ENCODE measurements at regions not wholly inside any gene's neighbourhood (a gene's known extent, or its start where the extent isn't known, plus 50 kb on each side); places are given as distances from the start of the nearest gene placed in this dataset.
"Not testable (repeated sequence)": the region's sequence is repeated elsewhere in the genome, so short reads cannot be mapped to it uniquely, and the experiment has no call there.

- TF ChIP-seq CTCF (IDR thresholded peaks at IDR 0.05; ENCODE audit: insufficient read depth, low read depth, low read length, missing control alignments), result no peak
- no peak for DNase-seq (ENCODE audit: low read depth)
- H3K4me3 ChIP-seq (ENCODE audit: low read depth, low read length), result no peak overlapping the region
Observed at GRCh38 chr6:93644611-93645010, 225.3 kb upstream of the EPHA7 start.

GRCh38 chr6:93639126-93639525, 219.8 kb upstream of the EPHA7 start:
- no peak for TF ChIP-seq CTCF (IDR thresholded peaks at IDR 0.05; ENCODE audit: insufficient read depth, low read depth, low read length, missing control alignments)
- no peak for DNase-seq (ENCODE audit: low read depth)
- no peak overlapping the region for H3K4me3 ChIP-seq (ENCODE audit: low read depth, low read length)

GRCh38 chr6:93636987-93637664, 217.8 kb upstream of the EPHA7 start:
- DNase-seq (ENCODE audit: low read depth); H3K4me3 ChIP-seq (ENCODE audit: low read depth, low read length): not testable (repeated sequence)

GRCh38 chr6:93624408-93624807, 205.0 kb upstream of the EPHA7 start:
- DNase-seq (ENCODE audit: low read depth), result no peak
- TF ChIP-seq CTCF (IDR thresholded peaks at IDR 0.05; ENCODE audit: insufficient read depth, low read depth, low read length, missing control alignments), result no peak
- H3K4me3 ChIP-seq (ENCODE audit: low read depth, low read length), result no peak overlapping the region

GRCh38 chr6:93621442-93621841, 202.1 kb upstream of the EPHA7 start:
- no peak overlapping the region for H3K4me3 ChIP-seq (ENCODE audit: low read depth, low read length)
- no peak for TF ChIP-seq CTCF (IDR thresholded peaks at IDR 0.05; ENCODE audit: insufficient read depth, low read depth, low read length, missing control alignments)
- DNase-seq (ENCODE audit: low read depth), result no peak

DNA sequence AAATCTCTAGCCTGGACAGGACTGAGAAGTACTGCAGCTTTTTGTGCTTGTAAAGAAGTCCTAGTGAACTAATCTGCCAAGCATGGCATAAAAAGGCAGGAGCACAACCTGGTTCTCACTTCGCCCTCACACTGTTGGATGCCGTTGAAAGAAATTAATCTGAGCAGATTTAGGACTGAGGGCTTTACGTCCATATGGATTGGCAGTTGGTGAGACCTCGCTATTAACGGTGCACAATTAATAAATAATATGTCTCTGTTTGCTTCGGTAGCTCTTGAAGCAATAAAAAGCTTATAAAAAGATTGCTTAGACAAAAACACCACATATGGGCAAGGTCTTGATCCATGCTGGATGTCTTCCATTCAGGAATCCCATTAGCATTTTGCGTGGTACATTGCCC, 185.6 kb upstream of the EPHA7 start:
- no peak for DNase-seq (ENCODE audit: low read depth)
- TF ChIP-seq CTCF (IDR thresholded peaks at IDR 0.05; ENCODE audit: insufficient read depth, low read depth, low read length, missing control alignments), result no peak
- no peak overlapping the region for H3K4me3 ChIP-seq (ENCODE audit: low read depth, low read length)

DNA sequence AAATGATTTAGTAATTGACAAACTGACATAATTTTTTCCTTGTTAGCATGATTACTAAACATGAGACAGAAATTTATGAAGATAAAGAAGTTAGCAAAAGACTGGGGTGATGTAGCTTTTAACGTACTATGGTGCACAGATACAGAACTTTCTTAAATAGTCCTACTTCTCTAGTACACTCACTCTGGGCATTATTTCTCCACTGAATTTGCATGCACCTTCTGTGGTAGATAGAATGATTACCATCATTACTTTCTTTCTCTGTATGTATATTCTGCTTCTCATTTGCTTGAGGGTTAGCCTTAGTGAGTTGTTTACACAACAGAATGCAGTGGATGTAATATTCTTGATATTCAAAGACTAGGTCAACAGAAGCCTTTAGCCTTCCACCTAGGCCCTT, 173.1 kb upstream of the EPHA7 start:
- no peak for TF ChIP-seq CTCF (IDR thresholded peaks at IDR 0.05; ENCODE audit: insufficient read depth, low read depth, low read length, missing control alignments)
- H3K4me3 ChIP-seq (ENCODE audit: low read depth, low read length), result no peak overlapping the region
- no peak for DNase-seq (ENCODE audit: low read depth)
